GM12878 (cell line): ENCODE measurements at regions not wholly inside any gene's neighbourhood (a gene's known extent, or its start where the extent isn't known, plus 50 kb on each side); places are given as distances from the start of the nearest gene placed in this dataset.

Experiments used
- ATAC-seq: fragments of 200-7000 bp; cut with Tn5 transposase; 3 replicates; pipeline ENCODE4 v1.9.1; 2020; ENCODE audit warnings: mild to moderate bottlenecking, moderate library complexity
- BruUV-seq: library from RNA; stranded (reverse); fragments of 400-500 nt; replicated peaks from 2 replicates; lab custom pipeline; 2021; lab: Mats Ljungman, UMichigan
- CTCF ChIA-PET: fragments of 300-600 bp; sonication (Branson Sonifier 250); formaldehyde crosslinking; extraction: SDS; loops from one replicate; lab custom pipeline; 2021; ENCODE audit warnings: inconsistent platforms; lab: Yijun Ruan, JAX
- POLR2A ChIA-PET: fragments of 350-600 bp; formaldehyde crosslinking; extraction: SDS; loops from one replicate; lab custom pipeline; 2021; ENCODE audit warnings: inconsistent platforms; lab: Charles Lee
- RAD21 ChIA-PET: fragments of 300-600 bp; sonication (Branson Sonifier 250); formaldehyde crosslinking; loops from one replicate; lab custom pipeline; 2023; ENCODE audit warnings: antibody characterized with exemption; ENCODE audit not compliant: unreplicated experiment; lab: Charles Lee
- SMC1A ChIA-PET: fragments of 300-600 bp; sonication (Branson Sonifier 250); formaldehyde crosslinking; loops from one replicate; lab custom pipeline; 2023; ENCODE audit not compliant: unreplicated experiment, uncharacterized antibody; lab: Charles Lee
- DNase-seq: peaks from one replicate; pipeline ENCODE4 v3.0.0-alpha.2; 2011; ENCODE audit warnings: low read depth, low spot score
- FAIRE-seq: peaks from 3 replicates; lab custom pipeline; 2011; peaks lifted over from hg19 to GRCh38; lab: Jason Lieb, UNC
- H2AFZ ChIP-seq: 2 replicates; pipeline ENCODE4 v1.6.0; 2011; ENCODE audit warnings: low read depth, low read length, control low read depth; ENCODE audit not compliant: control insufficient read depth
- H3K27ac ChIP-seq: 2 replicates; pipeline ENCODE4 v1.5.1; 2011; ENCODE audit warnings: control low read depth; ENCODE audit not compliant: control insufficient read depth, insufficient read depth
- H3K27me3 ChIP-seq, 2 experiments: replicated peaks in 1 of 2; 2 replicates each; pipeline versions ENCODE4 v1.6.0 to v1.6.1; 2011; ENCODE audit warnings: low read length in 1 of 2; ENCODE audit not compliant: control insufficient read depth in 2 of 2, insufficient read depth in 2 of 2
- H3K36me3 ChIP-seq, 2 experiments: 2 replicates each; pipeline ENCODE4 v1.5.1; 2011; ENCODE audit warnings: low read length in 1 of 2; ENCODE audit not compliant: control insufficient read depth in 2 of 2, insufficient read depth in 2 of 2
- H3K4me1 ChIP-seq: 2 replicates; pipeline ENCODE4 v1.6.1; 2011; ENCODE audit warnings: mild to moderate bottlenecking, low read length, moderate library complexity, mixed read lengths; ENCODE audit not compliant: control insufficient read depth, insufficient read depth
- H3K4me2 ChIP-seq: 2 replicates; pipeline ENCODE4 v1.6.0; 2011; ENCODE audit warnings: control low read depth; ENCODE audit not compliant: control insufficient read depth, insufficient read depth
- H3K4me3 ChIP-seq: fragments of 200-600 bp; sonication (generic); 2 replicates; pipeline ENCODE4 v1.5.1; 2016
- H3K79me2 ChIP-seq: 2 replicates; pipeline ENCODE4 v1.6.0; 2011; ENCODE audit warnings: low read length; ENCODE audit not compliant: control insufficient read depth, insufficient read depth
- H3K9ac ChIP-seq: 2 replicates; pipeline ENCODE4 v1.8.0; 2011; ENCODE audit warnings: low read length, control low read depth, mixed read lengths; ENCODE audit not compliant: control insufficient read depth, insufficient read depth
- H3K9me3 ChIP-seq: replicated peaks from 3 replicates; pipeline ENCODE4 v1.5.1; 2011; ENCODE audit warnings: mild to moderate bottlenecking, low read length; ENCODE audit not compliant: control insufficient read depth, insufficient read depth
- H4K20me1 ChIP-seq: 2 replicates; pipeline ENCODE4 v1.6.0; 2011; ENCODE audit not compliant: control insufficient read depth, insufficient read depth
- BCL11A ChIP-seq: IDR thresholded peaks from 2 replicates; pipeline ENCODE4 v1.6.1; 2011; ENCODE audit warnings: low read depth, low read length
- DPF2 ChIP-seq: fragments of 450-650 bp; IDR thresholded peaks from 2 replicates; pipeline ENCODE4 v1.6.1; 2017; ENCODE audit warnings: mild to moderate bottlenecking
- HSF1 ChIP-seq: fragments of 150-350 bp; IDR thresholded peaks from 2 replicates; pipeline ENCODE4 v1.6.1; 2014; ENCODE audit warnings: mild to moderate bottlenecking, low read depth, low read length
- IKZF2 ChIP-seq, 2 experiments: fragments of 450-650 bp; IDR thresholded peaks; 2 replicates each; pipeline ENCODE4 v1.6.1; 2017; ENCODE audit warnings: mild to moderate bottlenecking in 2 of 2, moderate library complexity in 2 of 2
- LARP7 ChIP-seq: fragments of 450-650 bp; IDR thresholded peaks from 2 replicates; pipeline ENCODE4 v1.6.1; 2017; ENCODE audit warnings: mild to moderate bottlenecking
- MEF2B ChIP-seq: fragments of 450-650 bp; IDR thresholded peaks from 2 replicates; pipeline ENCODE4 v1.6.1; 2018; ENCODE audit warnings: mild to moderate bottlenecking, moderate library complexity; ENCODE audit not compliant: partially characterized antibody, poor library complexity, severe bottlenecking
- SIX5 ChIP-seq: IDR thresholded peaks from 2 replicates; pipeline ENCODE4 v1.6.1; 2011; ENCODE audit warnings: mild to moderate bottlenecking, low read depth, low read length, moderate library complexity; ENCODE audit not compliant: severe bottlenecking
- ZNF207 ChIP-seq: fragments of 450-650 bp; IDR thresholded peaks from 2 replicates; pipeline ENCODE4 v1.6.1; 2014; ENCODE audit warnings: antibody characterized with exemption, mild to moderate bottlenecking, borderline replicate concordance
- WGBS: methylation state at CpG from one replicate; pipeline ENCODE4 v1.1.6; 2016; ENCODE audit warnings: low lambda C conversion rate; ENCODE audit not compliant: insufficient replicate concordance, insufficient coverage; ENCODE audit errors: missing lambda C conversion rate; 5-methylcytosine and 5-hydroxymethylcytosine counted together
- in situ Hi-C: fragments of 300-500 bp; cut with MboI; formaldehyde crosslinking; loops from 9 replicates; pipeline ENCODE4 v1.14.3; 2018; ENCODE audit warnings: mixed read lengths
- intact Hi-C: fragments of 100-400 bp; cut with micrococcal nuclease; formaldehyde crosslinking; loops from one replicate; pipeline ENCODE4 v1.14.2; 2022; ENCODE audit not compliant: unreplicated experiment
- TF ChIP-seq, protein P1 (sequence below): IDR thresholded peaks from 2 replicates; pipeline ENCODE4 v1.6.1; 2011; ENCODE audit warnings: low read depth, low read length, improper control_type of control experiment, borderline replicate concordance

DNA sequence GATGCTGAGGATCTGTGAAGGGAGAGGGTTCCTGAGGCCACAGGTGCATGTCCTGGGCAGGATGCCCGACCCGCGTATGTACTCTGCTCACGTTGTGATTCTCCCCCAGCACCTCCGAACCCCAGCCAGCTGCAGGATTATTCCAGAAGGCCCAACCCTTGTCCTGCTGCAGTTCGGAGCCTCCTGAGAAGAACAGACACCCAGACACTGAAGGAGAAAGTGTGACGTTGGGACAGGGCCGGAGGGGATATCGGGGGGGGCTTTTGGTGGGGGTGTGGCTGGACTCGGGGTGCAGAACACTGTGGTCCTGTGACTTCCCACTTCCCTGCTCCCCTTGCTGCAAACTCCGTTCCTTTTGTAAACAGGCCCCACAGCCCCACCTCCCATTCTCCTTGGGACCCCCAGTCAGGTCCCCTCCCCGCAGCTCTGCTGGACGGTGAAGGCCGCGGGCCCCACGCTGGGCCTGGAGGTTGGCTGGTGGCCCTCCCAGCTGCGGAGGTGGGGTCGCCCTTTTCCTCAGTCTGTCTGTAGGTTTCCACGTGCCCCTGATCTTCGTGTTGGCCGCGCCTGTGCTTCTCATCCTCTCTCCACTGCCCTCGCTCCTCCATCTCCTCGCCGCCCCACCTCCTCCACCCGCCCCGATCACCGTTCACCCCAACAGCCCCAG lies 83.0 kb upstream of the ADRA2C start:
- Histone ChIP-seq H3K4me1 (no peaks in the 10 kb centered on the region), H3K9ac (no peak overlapping the region), H3K36me3 (no peaks in the 10 kb centered on the region), H3K79me2 (no peaks in the 10 kb centered on the region), H3K27me3 (no peaks in the 10 kb centered on the region; a peak in 1 of 4 replicates), H3K9me3 (no peaks in the 10 kb centered on the region), H4K20me1 (no peaks in the 10 kb centered on the region), H3K4me2 (no peak overlapping the region), H2AFZ (no peak overlapping the region), H3K27ac (no peak overlapping the region), H3K4me3 (no peak overlapping the region)
- 45% methylated on average over 17 of the region's 28 CpGs for WGBS
- DNase-seq: no peak
- in situ Hi-C loops: no loop called here
- CTCF ChIA-PET: no interaction called here
- intact Hi-C loops: no loop called here
- SMC1A ChIA-PET: no interaction called here
- BruUV-seq: no TSS peak
- RAD21 ChIA-PET: no interaction called here
- no peak for ATAC-seq
- POLR2A ChIA-PET: no interaction called here
- FAIRE-seq: no peak
- TF ChIP-seq IKZF2 (IDR thresholded peaks at IDR 0.05): no peak
- TF ChIP-seq LARP7: no peak
- no peak for TF ChIP-seq HSF1
- TF ChIP-seq, protein P1, sequence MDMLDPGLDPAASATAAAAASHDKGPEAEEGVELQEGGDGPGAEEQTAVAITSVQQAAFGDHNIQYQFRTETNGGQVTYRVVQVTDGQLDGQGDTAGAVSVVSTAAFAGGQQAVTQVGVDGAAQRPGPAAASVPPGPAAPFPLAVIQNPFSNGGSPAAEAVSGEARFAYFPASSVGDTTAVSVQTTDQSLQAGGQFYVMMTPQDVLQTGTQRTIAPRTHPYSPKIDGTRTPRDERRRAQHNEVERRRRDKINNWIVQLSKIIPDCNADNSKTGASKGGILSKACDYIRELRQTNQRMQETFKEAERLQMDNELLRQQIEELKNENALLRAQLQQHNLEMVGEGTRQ: no peak
- no peak for TF ChIP-seq ZNF207
- TF ChIP-seq MEF2B: no peak
- TF ChIP-seq SIX5: no peak
- no peak for TF ChIP-seq DPF2
- TF ChIP-seq BCL11A: no peak
